Gastrocnemius medialis (tissue), 4 donors: ENCODE measurements at regions not wholly inside any gene's neighbourhood (a gene's known extent, or its start where the extent isn't known, plus 50 kb on each side); places are given as distances from the start of the nearest gene placed in this dataset.

Experiments used
- POLR2A ChIP-seq, 2 donors: fragments of 450-650 bp; IDR thresholded peaks; one replicate each; pipeline ENCODE4 v1.6.1; 2017; ENCODE audit warnings: antibody characterized with exemption in 2 of 2, mild to moderate bottlenecking in 2 of 2, moderate library complexity in 2 of 2
- TF ChIP-seq, protein P1 (sequence below), 5 experiments: fragments of 450-650 bp in 3 of 5; fragments of 200-600 bp in 2 of 5; sonication (generic) in 2 of 5; IDR thresholded peaks in 4 of 5; conservative IDR thresholded peaks in 1 of 5; 1 replicate in 4 of 5; 2 replicates in 1 of 5; pipeline ENCODE4 v1.5.1; 2016 to 2019; ENCODE audit warnings: antibody characterized with exemption in 5 of 5, mild to moderate bottlenecking in 3 of 5, moderate library complexity in 3 of 5

DNA sequence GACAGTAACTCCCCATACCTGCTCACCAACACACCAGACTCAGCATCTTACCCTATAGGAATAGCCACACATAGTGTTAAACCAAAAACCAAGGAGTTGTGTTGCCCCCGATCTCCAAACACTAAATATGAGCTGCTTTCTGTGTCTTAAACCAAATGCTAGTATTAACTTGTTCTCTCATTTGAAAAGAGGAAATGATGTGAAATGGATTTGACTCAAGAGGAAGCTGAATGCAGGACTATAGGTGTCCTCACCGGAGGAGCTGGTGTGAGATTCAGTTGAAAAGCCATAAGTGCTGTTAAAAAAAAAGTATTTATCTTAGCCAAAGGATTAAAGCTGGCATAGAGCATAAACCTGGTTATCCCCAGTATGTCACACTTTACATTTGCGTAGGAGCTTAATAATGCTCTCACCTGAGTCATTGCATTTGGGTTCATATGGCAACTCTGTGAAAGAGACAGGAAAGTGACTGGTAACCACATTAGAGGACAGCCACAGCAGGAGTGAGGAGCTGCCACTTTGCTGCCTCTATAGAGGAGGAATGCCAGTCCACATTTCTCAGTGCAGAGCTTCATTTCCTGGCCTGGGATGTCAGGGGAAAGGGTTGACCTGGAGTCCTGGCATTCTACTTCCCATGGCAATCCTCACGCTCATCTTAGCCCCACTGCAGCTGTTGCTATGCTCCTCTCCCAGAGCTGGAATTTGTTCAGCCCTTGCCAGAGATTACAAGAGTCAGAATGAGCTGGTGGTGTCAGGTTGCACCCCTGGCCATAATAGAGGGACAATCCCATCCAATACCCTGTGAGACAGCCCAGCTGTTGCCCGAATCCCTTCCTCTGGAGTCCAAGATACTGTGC lies 143.3 kb upstream of the ANKFN1 start:
- TF ChIP-seq, protein P1, sequence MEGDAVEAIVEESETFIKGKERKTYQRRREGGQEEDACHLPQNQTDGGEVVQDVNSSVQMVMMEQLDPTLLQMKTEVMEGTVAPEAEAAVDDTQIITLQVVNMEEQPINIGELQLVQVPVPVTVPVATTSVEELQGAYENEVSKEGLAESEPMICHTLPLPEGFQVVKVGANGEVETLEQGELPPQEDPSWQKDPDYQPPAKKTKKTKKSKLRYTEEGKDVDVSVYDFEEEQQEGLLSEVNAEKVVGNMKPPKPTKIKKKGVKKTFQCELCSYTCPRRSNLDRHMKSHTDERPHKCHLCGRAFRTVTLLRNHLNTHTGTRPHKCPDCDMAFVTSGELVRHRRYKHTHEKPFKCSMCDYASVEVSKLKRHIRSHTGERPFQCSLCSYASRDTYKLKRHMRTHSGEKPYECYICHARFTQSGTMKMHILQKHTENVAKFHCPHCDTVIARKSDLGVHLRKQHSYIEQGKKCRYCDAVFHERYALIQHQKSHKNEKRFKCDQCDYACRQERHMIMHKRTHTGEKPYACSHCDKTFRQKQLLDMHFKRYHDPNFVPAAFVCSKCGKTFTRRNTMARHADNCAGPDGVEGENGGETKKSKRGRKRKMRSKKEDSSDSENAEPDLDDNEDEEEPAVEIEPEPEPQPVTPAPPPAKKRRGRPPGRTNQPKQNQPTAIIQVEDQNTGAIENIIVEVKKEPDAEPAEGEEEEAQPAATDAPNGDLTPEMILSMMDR (IDR thresholded peaks at IDR 0.05 in 4 of 5, conservative IDR thresholded peaks at IDR 0.05 in 1 of 5) = no peak
- no peak for TF ChIP-seq POLR2A (IDR thresholded peaks at IDR 0.05)
